DOHH2 (cell line): ENCODE measurements at regions not wholly inside any gene's neighbourhood (a gene's known extent, or its start where the extent isn't known, plus 50 kb on each side); places are given as distances from the start of the nearest gene placed in this dataset.

ENCODE experiments used
- H3F3A ChIP-seq: fragments of 200-600 bp; sonication (generic), shearing (Covaris generic); 2 replicates; pipeline ENCODE4 v1.6.0; 2016; ENCODE audit warnings: antibody characterized with exemption, mild to moderate bottlenecking; ENCODE audit not compliant: control insufficient read depth, insufficient read depth
- H3K27ac ChIP-seq: fragments of 200-600 bp; sonication (generic); 2 replicates; pipeline ENCODE4 v1.5.1; 2014; ENCODE audit warnings: low read depth, mild to moderate bottlenecking, low read length, moderate library complexity
- H3K27me3 ChIP-seq: fragments of 200-600 bp; sonication (generic); 2 replicates; pipeline ENCODE4 v1.6.1; 2014; ENCODE audit warnings: mild to moderate bottlenecking, low read length, mixed read lengths; ENCODE audit not compliant: control insufficient read depth
- H3K36me3 ChIP-seq: fragments of 200-600 bp; sonication (generic); 2 replicates; pipeline ENCODE4 v1.6.1; 2014; ENCODE audit warnings: mild to moderate bottlenecking, low read length, moderate library complexity, mixed read lengths; ENCODE audit not compliant: control insufficient read depth
- H3K4me1 ChIP-seq: fragments of 200-600 bp; sonication (generic); 2 replicates; pipeline ENCODE4 v1.6.1; 2014; ENCODE audit warnings: mild to moderate bottlenecking, low read length, mixed read lengths; ENCODE audit not compliant: control insufficient read depth
- H3K4me2 ChIP-seq: fragments of 200-600 bp; sonication (generic); 2 replicates; pipeline ENCODE4 v1.6.0; 2014; ENCODE audit warnings: mild to moderate bottlenecking, low read length, moderate library complexity
- H3K4me3 ChIP-seq: fragments of 200-600 bp; sonication (generic); 2 replicates; pipeline ENCODE4 v1.5.1; 2014; ENCODE audit warnings: mild to moderate bottlenecking, low read length, mixed read lengths
- H3K79me2 ChIP-seq: fragments of 200-600 bp; sonication (generic); 2 replicates; pipeline ENCODE4 v1.6.1; 2014; ENCODE audit warnings: mild to moderate bottlenecking, low read length, mixed read lengths; ENCODE audit not compliant: control insufficient read depth
- H3K9me2 ChIP-seq: fragments of 200-600 bp; sonication (generic); replicated peaks from 2 replicates; pipeline ENCODE4 v1.6.1; 2014; ENCODE audit warnings: mild to moderate bottlenecking, low read length, mixed read lengths; ENCODE audit not compliant: control insufficient read depth
- H3K9me3 ChIP-seq: fragments of 200-600 bp; sonication (generic); 2 replicates; pipeline ENCODE4 v1.6.1; 2014; ENCODE audit warnings: antibody characterized with exemption, low read length, mixed read lengths; ENCODE audit not compliant: control insufficient read depth, insufficient read depth
- H4K20me1 ChIP-seq: fragments of 200-600 bp; sonication (generic); 2 replicates; pipeline ENCODE4 v1.6.0; 2014; ENCODE audit warnings: low read depth, mild to moderate bottlenecking, antibody characterized with exemption, low read length, moderate library complexity; ENCODE audit not compliant: control insufficient read depth, insufficient read depth
- CTCF ChIP-seq: fragments of 200-600 bp; sonication (generic); IDR thresholded peaks from one replicate; pipeline ENCODE4 v1.5.1; 2014; ENCODE audit warnings: antibody characterized with exemption, mild to moderate bottlenecking, low read depth, low read length; ENCODE audit not compliant: poor library complexity, severe bottlenecking
- EZH2phosphoT487 ChIP-seq: fragments of 200-600 bp; sonication (generic); IDR thresholded peaks from 2 replicates; pipeline ENCODE4 v1.6.1; 2017; ENCODE audit warnings: borderline replicate concordance, mild to moderate bottlenecking, antibody characterized with exemption, low read length, moderate library complexity, mixed read lengths

GRCh38 chr12:34358198-34358597 lies 335.9 kb downstream of the ALG10 start:
- Histone ChIP-seq H3F3A (no peaks in the 10 kb centered on the region), H3K36me3 (no peaks in the 10 kb centered on the region), H3K27ac (no peak overlapping the region), H3K4me1 (no peaks in the 10 kb centered on the region), H3K9me2 (no peaks in the 10 kb centered on the region), H3K4me3 (no peak overlapping the region), H3K79me2 (no peaks in the 10 kb centered on the region), H3K27me3 (no peaks in the 10 kb centered on the region), H3K9me3 (peaks cover 24% of the 10 kb centered on the region), H4K20me1 (no peaks in the 10 kb centered on the region), H3K4me2 (no peak overlapping the region)
- TF ChIP-seq CTCF (no peak), EZH2phosphoT487 (no peak)

GRCh38 chr12:34361721-34362316 lies 339.5 kb downstream of the ALG10 start:
- Histone ChIP-seq H4K20me1 (no peaks in the 10 kb centered on the region), H3K9me3 (peaks cover 14% of the 10 kb centered on the region), H3K4me3 (no peak overlapping the region), H3K4me2 (no peak overlapping the region), H3F3A (no peaks in the 10 kb centered on the region), H3K9me2 (no peaks in the 10 kb centered on the region), H3K27ac (no peak overlapping the region), H3K4me1 (no peaks in the 10 kb centered on the region), H3K79me2 (no peaks in the 10 kb centered on the region), H3K27me3 (no peaks in the 10 kb centered on the region), H3K36me3 (no peaks in the 10 kb centered on the region)
- TF ChIP-seq CTCF (no peak), EZH2phosphoT487 (no peak)

DNA sequence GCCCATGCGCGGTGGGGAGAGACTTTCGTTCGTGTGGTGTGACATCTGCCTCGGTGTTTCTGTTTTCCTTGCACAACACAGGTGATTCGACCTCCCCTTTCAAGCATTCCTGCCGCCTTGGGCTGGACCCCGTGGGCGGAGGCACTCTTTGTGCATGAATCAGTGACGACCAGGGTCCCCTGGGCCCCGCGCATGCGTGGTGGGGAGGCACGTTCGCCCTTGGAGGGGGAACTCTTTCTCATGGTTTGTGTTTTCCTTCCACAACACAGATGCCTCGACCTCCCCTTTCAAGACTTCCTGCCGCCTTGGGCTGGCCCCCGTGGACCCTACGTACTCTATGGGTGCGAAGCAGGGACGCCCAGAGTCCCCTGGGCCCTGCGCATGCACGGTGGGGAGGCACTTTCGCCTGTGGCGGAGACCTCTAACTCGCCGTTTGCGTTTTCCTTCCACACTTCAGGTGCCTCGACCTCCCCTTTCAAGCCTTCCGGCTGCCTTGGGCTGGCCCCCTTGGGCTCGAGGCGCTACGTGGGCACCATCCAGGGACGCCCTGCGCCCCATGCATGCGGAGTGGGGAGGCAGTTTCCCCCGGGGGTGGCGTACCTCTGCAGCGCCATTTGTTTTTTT lies 340.9 kb downstream of the ALG10 start:
- no peaks in the 10 kb centered on the region for H3K27me3 ChIP-seq
- no peaks in the 10 kb centered on the region for H3K9me2 ChIP-seq
- H3K27ac ChIP-seq: no peak overlapping the region
- no peaks in the 10 kb centered on the region for H4K20me1 ChIP-seq
- H3K4me2 ChIP-seq: no peak overlapping the region
- no peaks in the 10 kb centered on the region for H3K79me2 ChIP-seq
- no peaks in the 10 kb centered on the region for H3K36me3 ChIP-seq
- H3K4me3 ChIP-seq: no peak overlapping the region
- H3K4me1 ChIP-seq: no peaks in the 10 kb centered on the region
- H3F3A ChIP-seq: no peaks in the 10 kb centered on the region
- TF ChIP-seq EZH2phosphoT487: no peak
- no peak for TF ChIP-seq CTCF
- H3K9me3 ChIP-seq: peaks cover 19% of the 10 kb centered on the region
